H54 (cell line): ENCODE measurements at regions not wholly inside any gene's neighbourhood (a gene's known extent, or its start where the extent isn't known, plus 50 kb on each side); places are given as distances from the start of the nearest gene placed in this dataset.

Experiments
- DNase-seq: peaks from one replicate; pipeline ENCODE4 v3.0.0; 2011; ENCODE audit warnings: low spot score, mixed read lengths; ENCODE audit not compliant: insufficient read length
- FAIRE-seq: peaks from 3 replicates; lab custom pipeline; 2011; peaks lifted over from hg19 to GRCh38; lab: Jason Lieb, UNC
- POLR2A ChIP-seq: IDR thresholded peaks from 2 replicates; pipeline ENCODE4 v1.6.1; 2011; ENCODE audit warnings: low read depth, mild to moderate bottlenecking, low read length

DNA sequence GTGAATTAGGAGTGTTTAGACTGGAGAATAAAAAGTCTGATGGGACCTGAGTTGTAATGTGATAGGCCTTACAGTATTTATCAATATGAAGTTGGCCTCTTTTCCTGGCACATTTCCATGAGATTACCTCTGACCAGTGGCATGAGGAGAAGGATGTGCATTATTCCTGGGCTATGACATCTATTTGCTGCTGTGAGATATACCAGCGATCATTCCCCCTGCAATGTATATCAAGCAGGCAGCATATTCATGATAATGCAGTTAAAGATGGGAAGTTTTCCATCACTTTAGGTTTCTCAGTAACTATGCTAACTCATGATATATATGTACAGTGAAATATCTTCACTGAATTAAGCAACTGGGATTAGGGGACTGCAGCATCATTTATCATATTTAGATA lies 142.8 kb upstream of the MBL2 start:
- no peak for TF ChIP-seq POLR2A
- no peak for FAIRE-seq
- no peak for DNase-seq

DNA sequence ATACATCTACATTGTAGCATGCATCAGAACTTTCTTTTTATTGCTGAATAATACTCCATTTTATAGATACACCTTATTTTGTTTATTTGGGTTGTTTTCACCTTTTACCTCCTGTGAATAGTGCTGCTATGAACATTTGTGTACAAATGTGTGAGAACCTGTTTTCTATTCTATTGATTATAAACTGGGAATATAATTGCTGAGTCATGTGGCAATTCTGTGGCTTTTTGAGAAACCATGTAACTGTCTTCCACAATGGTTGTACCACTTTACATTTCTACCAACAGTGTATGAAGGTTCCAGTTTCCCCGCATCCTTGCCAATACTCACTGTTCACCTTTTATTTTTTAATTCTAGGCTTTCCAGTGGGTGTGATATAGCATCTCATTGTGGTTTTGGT lies 138.6 kb upstream of the MBL2 start:
- FAIRE-seq (no peak), DNase-seq (no peak)
- TF ChIP-seq POLR2A: no peak

DNA sequence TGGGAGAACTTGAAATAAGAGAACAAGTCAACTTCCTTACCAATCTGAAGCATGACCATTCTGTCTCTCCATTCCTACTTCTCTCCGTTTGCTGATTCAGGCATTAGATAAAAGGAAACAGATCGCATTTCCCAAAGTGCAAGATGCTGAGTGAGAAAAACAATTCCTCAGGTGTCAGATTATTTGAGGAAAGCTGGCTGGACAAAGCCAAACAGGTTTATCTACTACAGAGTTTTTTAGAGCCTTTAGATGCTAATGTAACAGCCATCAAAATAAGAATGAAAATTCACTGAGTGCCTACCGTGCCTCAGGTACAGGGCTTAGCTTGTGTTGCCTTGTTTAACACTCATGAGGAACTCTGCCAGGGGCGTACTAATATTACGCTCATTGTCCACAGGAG lies 135.9 kb upstream of the MBL2 start:
- no peak for TF ChIP-seq POLR2A
- FAIRE-seq (no peak), DNase-seq (no peak)

DNA sequence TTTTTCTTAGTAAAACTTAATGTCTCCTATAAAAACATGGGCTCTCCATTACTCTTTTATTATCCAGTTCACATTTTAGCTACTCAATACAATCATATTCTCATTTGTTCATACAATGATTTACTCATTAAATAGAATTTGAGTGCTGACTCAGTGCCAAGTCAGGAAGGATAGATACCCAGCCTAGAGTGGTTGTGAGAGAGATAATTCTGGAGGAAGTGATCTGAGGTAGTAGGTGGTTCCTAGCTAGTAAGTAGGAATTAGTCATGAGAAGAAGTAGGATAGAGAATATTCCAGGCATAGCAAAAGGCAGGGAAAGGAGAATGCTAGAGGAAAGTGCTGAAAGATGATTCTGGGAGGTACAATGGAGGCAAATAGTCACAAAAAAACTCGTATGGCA lies 133.5 kb upstream of the MBL2 start:
- DNase-seq (no peak), FAIRE-seq (no peak)
- TF ChIP-seq POLR2A: no peak

DNA sequence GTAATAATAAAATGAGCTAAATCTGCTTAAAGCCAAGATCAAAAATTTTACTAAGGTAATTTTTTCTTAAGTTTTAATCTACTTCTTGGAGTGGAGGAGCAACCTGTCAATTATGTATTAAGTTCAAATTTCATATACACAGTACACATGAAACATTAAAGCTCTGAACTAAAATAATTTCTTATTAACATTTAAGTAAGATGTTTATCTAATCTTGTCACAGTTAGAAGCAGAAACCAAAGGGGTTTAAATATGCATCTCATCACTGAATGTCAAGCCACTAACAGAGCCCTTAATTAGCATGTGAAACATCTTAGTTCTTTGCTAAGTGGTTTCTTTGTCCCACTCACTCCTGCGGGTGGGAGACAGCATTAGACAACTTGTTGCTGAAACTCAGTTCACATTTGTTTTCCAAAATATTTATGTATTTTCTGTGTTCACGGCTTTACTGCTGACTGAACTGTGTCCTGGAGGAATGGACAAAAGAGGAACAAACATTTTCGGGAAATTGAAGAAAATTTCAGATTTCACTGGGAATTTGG lies 130.9 kb upstream of the MBL2 start:
- no peak for FAIRE-seq
- TF ChIP-seq POLR2A: no peak
- no peak for DNase-seq

DNA sequence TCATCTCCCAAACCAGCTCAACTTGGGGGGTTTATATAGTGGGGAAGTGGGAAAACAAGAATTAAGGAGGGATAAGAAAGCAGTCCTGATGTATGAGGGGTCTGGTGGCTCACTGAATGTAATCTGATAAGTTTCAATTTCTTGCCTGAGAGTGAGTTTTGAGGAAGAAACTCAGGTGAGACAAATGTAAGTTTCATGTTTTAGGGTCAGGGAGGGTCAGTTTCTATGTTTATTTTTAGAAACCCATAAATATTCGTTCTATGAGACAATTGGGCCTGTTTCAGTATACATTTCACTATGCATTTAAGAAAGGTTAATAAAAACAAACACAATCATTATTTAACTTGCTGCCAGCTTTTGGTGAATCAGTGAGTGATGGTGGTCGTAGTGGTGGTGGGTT lies 128.0 kb upstream of the MBL2 start:
- FAIRE-seq (no peak), DNase-seq (no peak)
- TF ChIP-seq POLR2A: no peak

DNA sequence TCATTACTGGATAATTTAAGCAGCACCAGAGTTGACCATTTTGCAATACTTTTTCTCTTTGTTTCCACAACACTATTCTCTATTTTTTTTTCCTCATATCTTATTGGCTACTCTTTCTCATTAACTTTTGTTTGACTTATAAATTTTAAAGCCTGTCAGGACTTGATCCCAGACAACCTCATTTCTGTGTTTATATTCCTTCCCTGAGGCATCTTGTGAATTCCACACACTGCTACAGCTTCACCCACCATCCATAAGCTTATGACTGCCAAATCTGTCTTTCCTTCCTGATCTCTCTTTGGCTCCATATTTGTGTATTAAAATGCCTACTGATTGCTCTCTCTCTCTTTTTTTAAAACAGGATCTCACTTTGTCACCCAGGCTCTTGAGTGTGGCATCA lies 124.6 kb upstream of the MBL2 start:
- no peak for DNase-seq
- no peak for TF ChIP-seq POLR2A
- no peak for FAIRE-seq

DNA sequence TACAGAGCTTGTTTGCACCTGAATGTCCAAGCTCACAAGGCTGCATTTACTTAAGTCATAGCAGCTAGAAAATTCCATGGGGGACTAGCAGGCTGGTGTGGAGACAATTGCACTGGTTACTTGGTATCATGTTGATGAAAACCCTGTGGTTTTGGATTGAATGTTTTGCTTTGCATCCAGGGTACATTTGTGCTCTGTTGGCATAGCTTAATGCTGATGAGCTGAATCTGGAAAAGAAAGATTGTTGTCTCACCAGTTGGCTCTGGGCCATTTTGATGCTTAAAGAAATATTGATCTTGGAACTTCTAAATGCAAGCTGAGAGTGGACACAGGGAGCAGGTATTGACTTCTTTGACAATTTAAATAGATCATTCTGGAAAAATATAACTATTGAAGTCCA lies 122.5 kb upstream of the MBL2 start:
- DNase-seq: no peak
- FAIRE-seq: no peak
- TF ChIP-seq POLR2A: no peak

DNA sequence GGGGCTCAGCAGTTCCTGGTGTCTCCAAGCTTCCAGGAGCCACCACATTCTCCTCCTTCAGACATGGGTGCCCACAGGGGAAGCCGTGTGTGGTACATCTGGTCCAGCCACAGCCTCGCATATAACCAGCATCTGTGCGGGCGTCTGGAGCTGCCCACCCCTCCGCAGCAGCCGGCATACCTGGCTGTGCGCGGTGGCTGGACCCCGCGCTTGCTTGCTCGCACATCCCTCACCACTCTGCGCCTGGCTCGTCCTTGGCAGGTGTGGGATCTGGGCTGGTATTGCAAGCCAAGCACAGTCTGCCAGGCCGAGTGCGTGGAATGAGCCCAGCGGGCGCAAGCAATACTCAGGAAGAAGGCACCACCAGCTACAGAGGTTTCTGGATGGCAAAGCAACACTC lies 117.7 kb upstream of the MBL2 start:
- TF ChIP-seq POLR2A: no peak
- no peak for DNase-seq
- FAIRE-seq: no peak

DNA sequence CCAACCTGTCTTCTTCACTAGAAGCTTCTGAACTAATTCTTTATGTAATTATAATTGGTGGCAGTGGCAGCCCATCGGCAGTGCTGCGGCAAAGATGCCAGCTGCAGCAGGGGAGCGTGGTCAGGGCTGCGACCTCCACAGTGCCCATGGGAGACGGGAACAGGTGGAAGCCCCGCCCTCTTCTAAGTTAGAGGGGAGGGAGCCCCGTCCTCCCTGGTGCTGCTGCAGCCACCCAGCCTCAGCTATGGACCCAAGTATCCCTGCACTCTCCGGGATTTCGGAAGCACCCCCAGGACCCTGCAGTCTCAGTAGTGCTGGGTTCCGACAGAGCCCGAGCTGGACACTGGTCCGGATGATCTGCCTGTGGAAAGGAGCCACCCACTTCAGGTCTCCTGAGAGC lies 117.0 kb upstream of the MBL2 start:
- FAIRE-seq: no peak
- no peak for TF ChIP-seq POLR2A
- DNase-seq: no peak

DNA sequence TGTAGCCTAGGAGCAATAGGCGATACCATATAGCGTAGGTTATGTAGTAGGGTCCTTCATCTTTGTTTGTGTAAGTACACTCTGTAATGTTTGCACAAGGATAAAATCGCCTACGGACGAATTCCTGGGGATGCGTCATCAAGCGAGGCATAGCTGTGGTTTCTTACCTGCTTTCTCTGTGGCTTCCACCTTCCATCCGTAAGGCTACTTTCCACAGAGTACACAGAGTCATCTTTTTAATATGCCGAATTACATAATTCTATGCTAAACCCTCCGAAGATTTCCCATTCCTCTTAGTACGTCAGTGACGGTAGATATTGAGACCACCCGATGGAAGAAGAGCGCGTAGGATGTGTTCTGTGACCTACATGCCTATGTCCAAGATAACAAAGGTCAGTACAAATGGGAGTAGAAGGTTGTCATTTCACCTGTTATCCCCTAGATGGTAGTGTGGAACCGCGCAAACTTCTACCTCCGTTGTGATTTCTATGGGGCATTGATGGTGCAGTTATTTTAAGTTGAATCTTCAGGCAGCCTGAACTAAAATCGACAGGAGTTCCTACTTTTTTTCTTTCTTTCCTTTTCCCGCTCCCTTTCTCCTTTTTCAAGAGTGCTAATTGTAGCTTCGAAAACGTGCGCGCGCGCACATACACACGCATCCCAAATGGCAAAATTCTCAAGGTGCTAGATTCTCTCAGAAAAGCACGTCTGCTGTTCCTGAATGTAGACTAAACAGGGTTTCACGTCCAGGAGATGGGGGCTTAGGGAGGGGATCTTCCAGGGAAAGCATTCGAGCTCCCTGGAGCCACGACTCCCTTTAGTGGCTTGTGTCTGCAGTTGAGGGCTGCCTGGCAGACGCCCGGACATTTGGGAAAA lies 111.7 kb upstream of the MBL2 start:
- TF ChIP-seq POLR2A: no peak
- DNase-seq: peak; percentile 17
- peak; percentile 76 for FAIRE-seq

DNA sequence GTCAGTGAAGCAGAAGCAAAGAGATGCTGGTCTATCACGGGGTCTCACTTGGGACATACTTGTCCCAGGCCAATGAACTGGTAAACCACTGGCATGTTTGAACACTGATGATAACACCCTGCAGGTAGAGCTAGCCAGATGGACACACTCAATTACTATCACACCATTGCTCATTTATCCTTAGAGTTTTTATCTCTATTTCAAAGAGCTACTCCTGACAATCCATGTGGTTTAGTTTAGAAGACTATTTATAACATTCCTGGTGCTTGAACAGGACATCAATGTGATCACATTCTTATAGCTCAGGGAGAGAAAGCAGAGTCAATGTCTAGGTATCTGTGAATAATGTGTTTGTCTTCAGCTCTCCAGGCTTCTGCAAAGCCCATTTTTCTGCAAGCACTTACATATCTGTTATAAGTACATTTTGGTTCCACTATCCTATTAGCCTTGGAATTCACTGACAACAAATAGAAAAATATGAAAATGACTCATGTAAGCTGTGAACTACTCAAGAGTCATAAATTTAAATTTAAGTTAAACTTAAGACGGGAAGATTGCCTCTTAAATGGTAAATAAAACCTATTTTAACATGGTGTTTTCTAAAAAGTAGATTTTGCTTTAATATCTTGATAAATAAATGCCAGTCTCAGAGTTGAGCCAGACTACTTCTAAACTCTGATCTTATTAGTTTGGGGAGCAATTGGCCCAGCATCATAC lies 106.7 kb upstream of the MBL2 start:
- FAIRE-seq (no peak), DNase-seq (no peak)
- no peak for TF ChIP-seq POLR2A

DNA sequence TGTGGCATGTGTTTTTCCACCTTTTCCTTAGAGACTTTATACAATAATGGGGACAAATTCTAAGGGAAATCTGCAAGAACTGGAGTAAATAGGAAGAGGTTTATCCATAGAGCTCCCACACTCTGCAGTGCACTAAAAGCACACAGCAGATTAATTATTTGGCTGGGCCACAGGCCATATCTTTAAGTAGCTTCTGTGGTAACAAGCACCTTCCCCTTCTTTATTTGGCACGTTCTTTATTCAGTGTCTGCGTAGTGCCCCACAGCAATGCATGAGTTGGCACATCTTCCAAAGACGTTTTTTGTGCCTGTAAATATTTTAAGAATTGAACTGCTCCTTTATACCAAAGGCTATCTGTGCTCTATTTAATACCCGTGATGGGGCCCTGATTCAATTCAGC lies 104.9 kb upstream of the MBL2 start:
- no peak for FAIRE-seq
- no peak for DNase-seq
- no peak for TF ChIP-seq POLR2A

DNA sequence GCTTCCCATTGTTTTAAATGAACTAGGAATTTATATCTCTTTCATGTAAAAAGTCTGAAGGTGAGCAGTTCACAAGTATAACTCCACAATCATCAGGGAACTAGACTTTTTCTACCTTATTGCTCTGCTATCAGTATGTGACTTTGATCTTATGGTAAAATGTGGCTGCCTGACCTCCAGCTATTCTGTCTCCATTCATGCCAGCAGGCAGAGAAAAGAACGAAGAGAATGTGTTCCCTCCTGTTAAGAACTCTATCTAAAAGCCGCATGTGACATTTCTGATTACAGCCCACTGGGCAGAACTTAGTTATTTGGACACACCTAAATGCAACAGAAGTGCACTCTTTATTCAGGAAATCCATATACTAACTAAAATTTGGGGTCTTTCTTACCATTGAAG lies 102.8 kb upstream of the MBL2 start:
- DNase-seq (no peak), FAIRE-seq (no peak)
- no peak for TF ChIP-seq POLR2A
